Esophagus mucosa (tissue), 1 donor: ENCODE measurements at regions not wholly inside any gene's neighbourhood (a gene's known extent, or its start where the extent isn't known, plus 50 kb on each side); places are given as distances from the start of the nearest gene placed in this dataset.
A peak's percentile ranks its signal among the peaks of the same experiment; 100 is the strongest.
"Not testable (repeated sequence)": the region's sequence is repeated elsewhere in the genome, so short reads cannot be mapped to it uniquely, and the experiment has no call there.

Experiments
- ATAC-seq: fragments of 200-7000 bp; cut with Tn5 transposase; one replicate; pipeline ENCODE4 v1.9.1; 2020
- donor health status: DM: yes; HTN: yes; CAD: no.

GRCh38 chr1:29592731-29593130 is 356.4 kb downstream of the PTPRU start:
- no peak for ATAC-seq

DNA sequence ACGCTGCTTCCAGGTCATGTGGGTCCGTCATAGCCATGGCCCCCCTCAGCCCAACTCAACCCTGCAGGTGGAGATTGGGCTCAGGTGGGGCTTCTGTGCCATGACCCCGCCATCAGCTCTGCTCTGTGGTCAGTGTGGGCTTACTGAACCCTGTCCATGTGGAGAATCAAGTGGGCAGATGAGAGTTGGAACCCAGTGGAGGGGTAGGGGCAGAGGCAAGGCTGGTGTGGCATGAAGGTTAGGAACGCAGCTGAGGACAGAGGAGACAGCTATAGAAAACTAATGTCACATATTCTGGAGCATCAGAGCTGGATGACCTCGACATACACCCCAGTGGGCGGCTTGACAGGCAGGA is 355.9 kb downstream of the PTPRU start:
- no peak for ATAC-seq

DNA sequence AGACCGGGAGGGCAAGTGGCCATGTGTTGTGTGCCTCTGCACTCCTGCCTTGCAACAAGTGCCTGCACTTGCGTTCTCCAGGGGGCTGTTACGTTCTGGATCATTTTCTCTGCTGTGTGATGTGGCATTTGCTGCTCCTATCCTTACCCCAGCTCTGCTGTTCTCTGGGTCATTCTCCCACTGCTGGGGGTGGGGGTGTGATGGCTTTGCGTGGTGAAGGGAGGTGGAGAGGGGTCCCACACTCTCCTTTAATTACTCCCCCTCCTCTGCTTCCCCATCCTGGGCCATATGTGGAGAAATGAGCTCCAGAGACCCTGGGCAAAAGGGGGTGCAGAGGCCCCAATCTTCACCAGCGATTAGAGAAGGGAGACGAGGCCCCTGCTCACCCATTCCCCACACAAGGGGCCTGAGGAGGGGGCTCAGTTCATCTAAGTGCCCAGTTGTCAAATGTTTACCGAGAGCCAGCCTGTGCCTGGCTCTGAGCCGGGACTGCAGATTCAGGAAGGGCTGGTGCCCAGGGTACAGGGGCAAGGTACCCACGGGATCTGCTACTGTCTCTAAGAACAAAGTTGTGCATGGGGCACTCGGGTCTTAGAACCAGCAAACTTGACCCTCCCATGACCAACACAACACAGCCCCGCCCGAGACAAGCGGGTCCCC is 355.4 kb downstream of the PTPRU start:
- no peak for ATAC-seq

GRCh38 chr1:29590583-29591565 is 354.6 kb downstream of the PTPRU start:
- peak; percentile 18 for ATAC-seq

DNA sequence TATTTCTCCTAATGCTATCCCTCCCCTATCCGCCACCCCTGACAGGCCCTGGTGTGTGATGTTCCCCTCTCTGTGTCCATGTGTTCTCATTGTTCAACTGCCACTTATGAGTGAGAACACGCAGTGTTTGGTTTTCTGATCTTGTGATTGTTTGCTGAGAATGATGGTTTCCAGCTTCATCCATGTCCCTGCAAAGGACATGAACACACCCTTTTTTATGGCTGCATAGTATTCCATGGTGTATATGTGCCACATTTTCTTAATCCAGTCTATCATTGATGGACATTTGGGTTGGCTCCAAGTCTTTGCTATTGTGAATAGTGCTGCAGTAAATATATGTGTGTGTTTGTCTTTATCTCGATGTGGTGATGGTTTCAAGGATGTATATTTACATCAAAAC is 353.4 kb downstream of the PTPRU start:
- ATAC-seq: not testable (repeated sequence)

GRCh38 chr1:29586991-29587745 is 350.8 kb downstream of the PTPRU start:
- no peak for ATAC-seq

DNA sequence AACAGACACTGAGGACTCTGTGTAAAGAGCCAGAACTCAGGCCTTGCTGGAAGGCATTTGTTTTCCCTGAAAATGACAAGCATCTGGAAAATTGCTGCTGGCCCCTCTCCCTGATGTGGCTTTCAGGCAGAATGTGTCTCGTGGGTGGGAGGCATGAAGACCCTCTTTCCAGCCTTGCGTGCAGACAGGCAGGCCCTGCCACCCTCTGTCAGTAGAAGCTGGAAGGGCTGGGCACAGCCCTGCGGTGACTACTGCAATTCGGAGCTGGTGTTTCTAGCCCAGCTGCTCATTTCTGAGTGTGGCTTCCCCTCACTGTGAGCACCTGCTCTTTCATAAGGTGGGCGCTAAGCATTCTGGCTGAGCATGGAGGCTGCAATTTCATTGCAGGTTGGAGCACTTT is 349.9 kb downstream of the PTPRU start:
- no peak for ATAC-seq

- ATAC-seq: no peak
Observed at GRCh38 chr1:29585656-29586055, 349.3 kb downstream of the PTPRU start.

- no peak for ATAC-seq
Observed at GRCh38 chr1:29585201-29585600, 348.9 kb downstream of the PTPRU start.

DNA sequence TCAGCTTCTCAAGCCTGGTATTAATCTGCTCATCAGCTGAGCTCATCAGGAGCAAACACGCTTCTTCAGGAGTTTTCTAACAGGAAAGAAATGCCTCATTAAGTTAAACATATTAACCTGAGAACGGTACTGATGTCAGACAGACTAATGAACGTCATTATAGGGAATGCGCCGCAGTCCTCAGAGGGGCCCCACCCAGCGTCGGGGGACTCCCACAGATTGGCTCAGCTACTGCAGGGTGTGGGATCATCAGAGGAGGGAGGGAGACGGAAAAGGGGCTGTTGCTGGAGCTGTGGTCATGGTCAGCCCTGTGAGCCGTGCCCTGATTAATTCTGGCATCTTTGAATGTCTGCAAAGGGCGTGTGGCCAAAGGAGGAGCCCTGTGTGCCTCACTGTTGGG is 348.5 kb downstream of the PTPRU start:
- ATAC-seq: peak; percentile 25

GRCh38 chr1:29584362-29584761 is 348.0 kb downstream of the PTPRU start:
- no peak for ATAC-seq

DNA sequence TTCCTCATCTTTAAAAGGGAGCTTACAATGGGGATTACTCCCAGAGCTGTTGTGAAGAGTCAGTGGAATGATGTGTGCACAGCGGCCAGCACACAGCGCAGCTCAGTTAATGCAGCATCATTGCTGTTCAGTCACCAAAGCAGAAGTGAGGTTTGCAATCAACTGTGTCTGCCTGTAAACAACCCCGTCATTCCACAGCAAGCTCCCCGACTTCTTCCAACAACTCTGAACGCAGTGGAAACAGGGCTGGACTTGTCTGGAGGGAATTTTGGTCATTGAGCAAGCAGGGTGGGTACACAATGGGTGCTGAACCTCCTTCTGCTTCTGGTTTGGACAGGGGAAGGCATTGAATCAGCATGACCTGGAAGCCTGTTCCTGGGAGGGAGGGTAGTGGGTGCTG is 347.4 kb downstream of the PTPRU start:
- peak; percentile 88 for ATAC-seq

- no peak for ATAC-seq
Observed at GRCh38 chr1:29581256-29581655, 344.9 kb downstream of the PTPRU start.

DNA sequence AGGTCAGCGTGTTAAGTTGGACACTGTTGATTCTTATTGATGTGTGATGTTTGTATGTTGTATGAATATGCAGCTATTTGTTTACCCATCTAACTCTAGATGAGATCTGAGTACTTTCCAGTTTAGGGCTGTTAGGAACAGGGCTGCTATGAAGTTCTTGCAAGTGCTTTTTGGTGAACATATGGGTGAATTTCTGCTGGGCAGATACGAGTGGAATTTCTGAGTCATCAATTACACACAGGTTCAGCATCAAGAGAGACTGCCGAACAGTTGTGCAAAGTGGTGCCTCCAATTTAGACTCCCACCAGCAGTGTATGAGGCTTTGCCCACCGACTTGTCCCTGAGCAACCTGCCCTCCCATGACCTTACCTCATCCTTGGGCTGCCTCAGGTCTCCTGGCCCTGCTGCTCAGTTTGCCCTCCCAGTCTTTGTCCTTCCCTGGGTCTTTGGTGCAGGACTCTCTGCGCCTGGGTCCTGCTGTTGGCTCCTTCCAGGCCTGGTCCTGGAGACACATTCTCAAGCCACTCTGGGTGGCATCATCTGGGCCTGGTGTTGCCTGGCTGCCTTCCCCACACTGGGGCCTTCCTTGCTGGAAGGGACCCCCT is 343.6 kb downstream of the PTPRU start:
- no peak for ATAC-seq

DNA sequence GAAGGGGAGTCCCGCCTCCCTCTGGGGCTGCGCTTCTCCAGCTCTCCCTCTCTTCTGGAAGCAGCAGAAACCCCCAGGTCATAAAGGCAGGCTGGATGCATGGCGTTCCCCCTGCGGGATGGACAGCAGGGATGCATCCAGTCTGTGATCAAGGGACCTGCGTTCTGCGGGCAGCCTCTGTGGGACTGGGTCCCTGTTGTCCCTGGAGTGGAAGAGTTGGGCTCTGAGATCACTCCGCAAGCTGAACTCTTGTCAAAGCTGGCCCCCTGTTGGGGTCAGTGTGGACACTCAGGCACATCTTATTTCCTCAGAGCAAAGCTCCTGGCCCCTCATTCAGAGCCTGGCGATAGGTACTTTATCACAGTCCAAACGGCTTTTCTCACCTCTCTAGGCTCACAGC is 341.2 kb downstream of the PTPRU start:
- ATAC-seq: no peak

GRCh38 chr1:29576510-29576909 is 340.2 kb downstream of the PTPRU start:
- ATAC-seq: peak; percentile 77

DNA sequence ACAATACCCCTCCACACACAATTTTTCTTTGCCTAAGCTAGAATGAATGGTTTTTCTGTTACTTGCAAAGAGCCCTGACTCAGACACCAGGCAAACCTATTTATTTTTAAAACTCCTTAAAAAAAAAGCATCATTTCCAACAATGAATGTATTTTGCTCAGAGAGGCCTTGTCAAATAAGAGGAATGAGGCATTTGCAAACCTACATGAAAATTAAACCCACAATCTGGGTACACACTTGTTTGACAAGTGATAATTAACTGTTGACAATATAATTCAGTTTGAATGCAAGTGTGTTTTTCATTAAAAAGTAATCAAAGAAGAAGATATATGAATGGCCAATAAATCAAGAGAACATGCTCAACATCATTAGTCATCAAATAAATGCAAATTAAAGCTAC is 339.5 kb downstream of the PTPRU start:
- no peak for ATAC-seq

DNA sequence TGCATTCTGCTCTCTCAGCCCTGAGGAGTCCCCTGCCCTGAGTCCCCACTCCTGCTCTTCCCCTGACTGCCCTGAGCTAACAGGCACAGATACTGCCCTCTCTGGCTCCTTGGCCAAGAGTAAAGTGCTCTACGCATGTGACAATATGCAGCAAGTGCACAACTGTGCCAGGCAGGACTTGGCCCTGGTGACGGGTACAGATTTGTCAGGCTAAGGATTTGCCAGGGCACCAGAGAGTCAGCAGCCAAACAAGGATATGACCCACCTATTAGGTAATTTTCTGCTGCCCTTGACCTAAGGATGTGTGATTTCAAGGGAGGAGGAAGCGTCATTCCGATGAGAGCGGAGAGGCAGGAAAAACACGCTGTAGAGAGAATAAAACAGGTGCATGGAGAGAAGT is 339.0 kb downstream of the PTPRU start:
- peak; percentile 79 for ATAC-seq

- ATAC-seq: peak; percentile 3
Observed at GRCh38 chr1:29574871-29575270, 338.5 kb downstream of the PTPRU start.

DNA sequence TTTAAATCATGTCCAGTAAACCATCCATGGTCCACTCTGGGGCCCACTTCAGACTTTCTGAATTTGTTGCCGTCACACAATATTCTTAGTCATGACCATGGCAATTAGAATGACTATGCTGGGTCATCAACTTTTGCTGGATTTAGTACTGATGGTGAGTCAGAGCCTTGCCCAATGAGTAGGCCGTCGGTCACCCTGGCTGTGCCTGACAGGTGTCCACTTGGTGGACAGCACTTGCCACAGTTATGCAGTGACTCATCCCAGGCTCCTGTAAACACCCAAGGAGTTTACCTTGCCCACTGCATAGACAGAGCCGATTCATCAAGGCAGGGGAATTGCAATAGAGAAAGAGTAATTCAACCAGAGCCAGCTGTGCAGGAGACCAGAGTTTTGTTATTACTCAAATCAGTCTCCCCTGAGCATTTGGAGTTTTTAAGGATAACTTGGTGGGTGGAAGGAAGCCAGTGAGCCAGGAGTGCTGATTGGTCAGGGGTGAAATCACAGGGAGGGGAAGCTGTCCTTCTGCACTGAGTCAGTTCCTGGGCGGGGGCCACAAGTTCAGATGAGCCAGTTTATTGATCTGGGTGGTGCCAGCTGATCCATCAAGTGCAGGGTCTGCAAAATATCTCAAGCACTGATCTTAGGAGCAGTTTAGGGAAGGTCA is 333.8 kb downstream of the PTPRU start:
- peak; percentile 93 for ATAC-seq

DNA sequence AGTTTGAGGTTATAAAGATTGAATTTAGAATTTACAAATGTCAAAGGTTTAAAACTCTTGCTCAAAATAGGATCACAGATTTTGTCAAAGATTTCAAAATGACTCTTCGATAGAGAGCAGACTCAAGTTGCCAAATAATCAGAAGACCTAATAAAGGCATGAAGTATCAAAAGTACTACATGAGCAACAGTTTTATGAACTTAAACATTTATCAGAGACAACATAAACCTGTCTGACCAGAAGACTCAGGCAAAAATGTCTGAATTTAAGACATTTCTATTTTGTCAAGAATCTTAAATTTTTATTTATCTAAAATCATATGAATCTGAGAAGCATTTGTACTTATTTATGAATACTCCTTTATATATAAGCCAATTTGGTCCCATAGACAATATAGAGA is 330.9 kb downstream of the PTPRU start:
- no peak for ATAC-seq

DNA sequence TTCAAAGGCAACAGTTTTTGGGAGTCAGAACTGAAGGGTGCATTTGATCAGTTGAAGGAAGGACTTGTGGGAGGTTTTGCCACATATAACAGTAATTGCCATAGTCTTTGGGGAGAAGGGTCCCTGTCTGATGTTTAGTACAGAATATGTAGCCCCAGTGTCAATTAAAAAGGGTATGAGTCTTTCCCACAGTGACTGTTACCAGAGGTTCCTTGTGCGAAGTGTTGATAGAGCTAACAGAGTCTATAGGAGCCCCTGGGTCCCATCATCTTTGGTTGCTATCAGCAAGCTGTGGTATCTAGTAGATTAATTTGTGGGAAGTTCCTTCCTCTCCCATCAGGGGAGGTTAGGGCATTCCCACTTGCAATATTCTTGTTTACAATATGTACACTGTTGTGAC is 329.2 kb downstream of the PTPRU start:
- no peak for ATAC-seq
